OCI-LY7 (cell line): ENCODE measurements at regions not wholly inside any gene's neighbourhood (a gene's known extent, or its start where the extent isn't known, plus 50 kb on each side); places are given as distances from the start of the nearest gene placed in this dataset.

Experiments used
- BruUV-seq: library from RNA; stranded (reverse); fragments of 400-500 nt; replicated peaks from 2 replicates; lab custom pipeline; 2021; lab: Mats Ljungman, UMichigan
- CTCF ChIA-PET: fragments of 300-600 bp; sonication (Branson Sonifier 250); formaldehyde crosslinking; loops from one replicate; lab custom pipeline; 2022; ENCODE audit warnings: antibody characterized with exemption; ENCODE audit not compliant: unreplicated experiment; lab: Charles Lee
- POLR2A ChIA-PET: fragments of 300-600 bp; sonication (Branson Sonifier 250); formaldehyde crosslinking; loops from one replicate; lab custom pipeline; 2022; ENCODE audit warnings: antibody characterized with exemption; lab: Charles Lee
- DNase-seq: peaks from one replicate; pipeline ENCODE4 v3.0.0-alpha.2; 2015; ENCODE audit warnings: low spot score
- H2AFZ ChIP-seq: fragments of 200-600 bp; sonication (generic), shearing (Covaris generic); 2 replicates; pipeline ENCODE4 v1.6.1; 2014; ENCODE audit warnings: mild to moderate bottlenecking, antibody characterized with exemption, low read length, moderate library complexity
- H3K27ac ChIP-seq: fragments of 200-600 bp; sonication (generic); 2 replicates; pipeline ENCODE4 v1.5.1; 2014; ENCODE audit warnings: mixed run types, low read depth, mild to moderate bottlenecking, moderate library complexity, low read length, inconsistent platforms; ENCODE audit not compliant: poor library complexity, severe bottlenecking
- H3K36me3 ChIP-seq: fragments of 200-600 bp; sonication (generic); 2 replicates; pipeline ENCODE4 v1.6.1; 2014; ENCODE audit warnings: mild to moderate bottlenecking, antibody characterized with exemption, low read length, moderate library complexity, mixed read lengths; ENCODE audit not compliant: insufficient read depth
- H3K4me1 ChIP-seq: fragments of 200-600 bp; sonication (generic); 2 replicates; pipeline ENCODE4 v1.5.1; 2014; ENCODE audit warnings: mild to moderate bottlenecking, low read length; ENCODE audit not compliant: insufficient read depth, poor library complexity, severe bottlenecking
- H3K4me2 ChIP-seq: fragments of 200-600 bp; sonication (generic); 2 replicates; pipeline ENCODE4 v1.6.1; 2014; ENCODE audit warnings: mild to moderate bottlenecking, low read length
- H3K4me3 ChIP-seq: fragments of 200-600 bp; sonication (generic); 2 replicates; pipeline ENCODE4 v1.5.1; 2014; ENCODE audit warnings: mild to moderate bottlenecking, low read depth, low read length; ENCODE audit not compliant: poor library complexity, severe bottlenecking
- H3K79me2 ChIP-seq: fragments of 200-600 bp; sonication (generic); 2 replicates; pipeline ENCODE4 v1.6.1; 2016; ENCODE audit warnings: low read depth, mild to moderate bottlenecking, low read length, moderate library complexity, mixed read lengths; ENCODE audit not compliant: insufficient read depth
- H3K9me2 ChIP-seq: fragments of 200-600 bp; sonication (generic); 2 replicates; pipeline ENCODE4 v1.6.1; 2016; ENCODE audit warnings: mild to moderate bottlenecking, low read length, mixed read lengths; ENCODE audit not compliant: insufficient read depth
- H3K9me3 ChIP-seq: fragments of 200-600 bp; sonication (generic); 2 replicates; pipeline ENCODE4 v1.6.1; 2014; ENCODE audit warnings: mild to moderate bottlenecking, mixed run types, low read length, mixed read lengths
- H4K20me1 ChIP-seq: fragments of 200-600 bp; sonication (generic); 2 replicates; pipeline ENCODE4 v1.6.1; 2014; ENCODE audit warnings: mild to moderate bottlenecking, antibody characterized with exemption, low read length, moderate library complexity, mixed read lengths; ENCODE audit not compliant: insufficient read depth
- EZH2phosphoT487 ChIP-seq: fragments of 200-600 bp; sonication (generic); IDR thresholded peaks from 2 replicates; pipeline ENCODE4 v1.6.1; 2018; ENCODE audit warnings: low read depth, borderline replicate concordance, mild to moderate bottlenecking, mixed run types, antibody characterized with exemption, low read length, moderate library complexity, mixed read lengths
- intact Hi-C: fragments of 100-400 bp; cut with micrococcal nuclease; formaldehyde crosslinking; loops from one replicate; pipeline ENCODE4 v1.10.0; 2022; ENCODE audit not compliant: unreplicated experiment
- TF ChIP-seq, protein P1 (sequence below): fragments of 200-600 bp; sonication (generic); conservative IDR thresholded peaks from 2 replicates; pipeline ENCODE4 v1.5.1; 2014; ENCODE audit warnings: mild to moderate bottlenecking, antibody characterized with exemption, low read length, moderate library complexity, mixed read lengths

DNA sequence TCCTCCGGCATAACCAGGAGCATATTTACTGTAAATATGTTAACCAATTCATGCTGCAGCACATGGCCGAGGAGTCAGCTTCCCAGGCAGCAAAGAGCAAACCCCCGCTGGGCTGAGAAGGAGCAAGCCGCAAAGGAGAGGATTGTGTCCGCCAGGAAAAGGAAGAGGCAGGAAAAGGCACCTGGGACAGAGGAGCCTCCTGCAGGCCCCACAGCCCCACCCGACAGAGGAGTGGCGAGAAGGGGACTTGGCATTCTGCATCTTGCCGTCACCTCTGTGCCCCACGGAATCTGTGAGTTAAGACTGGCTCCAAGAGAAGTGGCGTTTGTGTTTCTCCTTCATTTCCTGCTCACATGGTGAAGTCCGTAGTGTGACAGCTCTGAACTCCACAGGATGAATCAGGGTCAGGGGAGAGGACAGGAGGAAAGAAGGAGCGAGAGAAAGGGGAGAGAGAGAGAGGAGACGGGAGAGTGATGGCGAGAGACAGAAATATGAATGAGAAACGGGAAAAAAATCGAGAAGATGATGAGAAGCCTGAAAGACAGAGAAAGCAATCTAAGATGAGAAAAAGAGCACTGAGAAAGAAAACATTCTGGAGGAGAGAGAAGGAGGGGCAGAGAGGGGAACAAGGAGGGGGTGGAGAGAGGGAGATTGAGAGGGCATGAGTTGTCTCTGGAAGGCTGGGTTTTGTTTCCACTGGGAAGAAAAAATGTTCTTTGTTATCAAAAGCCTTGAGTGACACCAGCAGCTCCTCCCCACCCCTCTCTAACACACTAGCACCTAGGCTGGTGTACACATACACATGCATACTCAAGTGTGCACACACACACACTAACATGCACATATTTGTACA, 489.6 kb downstream of the MN1 start:
- Histone ChIP-seq H3K36me3 (peaks cover 8% of the 10 kb centered on the region), H4K20me1 (no peaks in the 10 kb centered on the region), H3K4me2 (no peak overlapping the region), H3K9me2 (no peaks in the 10 kb centered on the region), H3K4me3 (no peak overlapping the region), H3K79me2 (no peaks in the 10 kb centered on the region), H2AFZ (no peak overlapping the region), H3K27ac (no peak overlapping the region), H3K9me3 (peaks cover 21% of the 10 kb centered on the region; the same call in 1 of the 2 replicates), H3K4me1 (peaks cover 35% of the 10 kb centered on the region)
- BruUV-seq, result no TSS peak
- intact Hi-C loops, result no loop called here
- TF ChIP-seq EZH2phosphoT487, result no peak
- TF ChIP-seq, protein P1, sequence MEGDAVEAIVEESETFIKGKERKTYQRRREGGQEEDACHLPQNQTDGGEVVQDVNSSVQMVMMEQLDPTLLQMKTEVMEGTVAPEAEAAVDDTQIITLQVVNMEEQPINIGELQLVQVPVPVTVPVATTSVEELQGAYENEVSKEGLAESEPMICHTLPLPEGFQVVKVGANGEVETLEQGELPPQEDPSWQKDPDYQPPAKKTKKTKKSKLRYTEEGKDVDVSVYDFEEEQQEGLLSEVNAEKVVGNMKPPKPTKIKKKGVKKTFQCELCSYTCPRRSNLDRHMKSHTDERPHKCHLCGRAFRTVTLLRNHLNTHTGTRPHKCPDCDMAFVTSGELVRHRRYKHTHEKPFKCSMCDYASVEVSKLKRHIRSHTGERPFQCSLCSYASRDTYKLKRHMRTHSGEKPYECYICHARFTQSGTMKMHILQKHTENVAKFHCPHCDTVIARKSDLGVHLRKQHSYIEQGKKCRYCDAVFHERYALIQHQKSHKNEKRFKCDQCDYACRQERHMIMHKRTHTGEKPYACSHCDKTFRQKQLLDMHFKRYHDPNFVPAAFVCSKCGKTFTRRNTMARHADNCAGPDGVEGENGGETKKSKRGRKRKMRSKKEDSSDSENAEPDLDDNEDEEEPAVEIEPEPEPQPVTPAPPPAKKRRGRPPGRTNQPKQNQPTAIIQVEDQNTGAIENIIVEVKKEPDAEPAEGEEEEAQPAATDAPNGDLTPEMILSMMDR, result no peak
- ChIA-PET CTCF (no interaction called here), POLR2A (no interaction called here)
- no peak for DNase-seq

DNA sequence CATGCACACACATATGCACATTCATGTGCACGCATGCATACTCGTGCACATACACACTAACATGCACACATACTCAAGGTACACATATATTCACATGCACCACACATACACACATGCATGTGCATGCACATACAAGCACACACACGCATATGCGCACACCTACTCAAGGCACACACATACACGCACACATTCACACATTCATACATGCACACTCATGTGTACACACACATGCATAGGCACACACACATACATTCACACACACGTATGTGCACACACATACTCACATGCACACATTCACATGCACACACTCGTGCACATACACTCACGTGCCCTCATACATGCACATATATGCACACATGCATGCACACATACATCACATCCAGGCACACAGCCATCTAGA, 489.0 kb downstream of the MN1 start:
- H3K4me1 ChIP-seq, result peaks cover 35% of the 10 kb centered on the region
- peaks cover 15% of the 10 kb centered on the region; the same call in 1 of the 2 replicates for H3K9me3 ChIP-seq
- no peak overlapping the region for H3K27ac ChIP-seq
- intact Hi-C loops, result no loop called here
- no peak for TF ChIP-seq EZH2phosphoT487
- TF ChIP-seq, protein P1, result no peak
- H2AFZ ChIP-seq, result no peak overlapping the region
- BruUV-seq, result no TSS peak
- H3K9me2 ChIP-seq, result no peaks in the 10 kb centered on the region
- H3K4me2 ChIP-seq, result no peak overlapping the region
- H3K4me3 ChIP-seq, result no peak overlapping the region
- peaks cover 8% of the 10 kb centered on the region for H3K36me3 ChIP-seq
- ChIA-PET CTCF (no interaction called here), POLR2A (no interaction called here)
- H3K79me2 ChIP-seq, result no peaks in the 10 kb centered on the region
- DNase-seq, result no peak
- H4K20me1 ChIP-seq, result no peaks in the 10 kb centered on the region
